Stimulated activated effector memory CD8-positive, alpha-beta T cell treated with anti-CD3 and anti-CD28 coated beads, Interleukin-12 subunit alpha, Interleukin-12 subunit beta, amount 100 ng/mL, for 72 hours (primary cell): ENCODE measurements at regions not wholly inside any gene's neighbourhood (a gene's known extent, or its start where the extent isn't known, plus 50 kb on each side); places are given as distances from the start of the nearest gene placed in this dataset.
"Not testable (repeated sequence)": the region's sequence is repeated elsewhere in the genome, so short reads cannot be mapped to it uniquely, and the experiment has no call there.

ENCODE experiments used
- ATAC-seq: fragments of 150-1000 bp; cut with Tn5 transposase; 2 replicates; pipeline ENCODE4 v1.10.0; 2021
- DNase-seq, 2 donors: peaks; one replicate each; pipeline ENCODE4 v3.0.0; 2021 to 2022; ENCODE audit warnings: low spot score in 2 of 2
- H3K27ac Mint-ChIP-seq: one replicate; pipeline ENCODE4 v1.8.0; 2022; ENCODE audit warnings: mild to moderate bottlenecking, mixed read lengths
- H3K36me3 Mint-ChIP-seq: one replicate; pipeline ENCODE4 v1.8.0; 2022; ENCODE audit warnings: mild to moderate bottlenecking, mixed read lengths
- H3K4me1 Mint-ChIP-seq: one replicate; pipeline ENCODE4 v1.8.0; 2022; ENCODE audit warnings: mixed read lengths
- H3K4me3 Mint-ChIP-seq: one replicate; pipeline ENCODE4 v1.8.0; 2022; ENCODE audit warnings: mild to moderate bottlenecking, mixed read lengths
- H3K9me3 Mint-ChIP-seq: one replicate; pipeline ENCODE4 v1.8.0; 2022; ENCODE audit warnings: mixed read lengths

GRCh38 chr11:130673698-130674097 lies 225.3 kb downstream of the ADAMTS15 start:
- Mint-ChIP-seq H3K9me3 (peaks cover 1% of the 10 kb centered on the region), H3K36me3 (no peaks in the 10 kb centered on the region), H3K27ac (no peak overlapping the region), H3K4me3 (no peak overlapping the region), H3K4me1 (no peaks in the 10 kb centered on the region)
- DNase-seq (no peak), ATAC-seq (peak; percentile 34)

GRCh38 chr11:130674686-130675308 lies 226.4 kb downstream of the ADAMTS15 start:
- no peak for DNase-seq
- no peak overlapping the region for H3K4me3 Mint-ChIP-seq
- no peaks in the 10 kb centered on the region for H3K36me3 Mint-ChIP-seq
- no peak overlapping the region for H3K27ac Mint-ChIP-seq
- H3K9me3 Mint-ChIP-seq = peaks cover 10% of the 10 kb centered on the region
- no peak for ATAC-seq
- H3K4me1 Mint-ChIP-seq = no peaks in the 10 kb centered on the region

DNA sequence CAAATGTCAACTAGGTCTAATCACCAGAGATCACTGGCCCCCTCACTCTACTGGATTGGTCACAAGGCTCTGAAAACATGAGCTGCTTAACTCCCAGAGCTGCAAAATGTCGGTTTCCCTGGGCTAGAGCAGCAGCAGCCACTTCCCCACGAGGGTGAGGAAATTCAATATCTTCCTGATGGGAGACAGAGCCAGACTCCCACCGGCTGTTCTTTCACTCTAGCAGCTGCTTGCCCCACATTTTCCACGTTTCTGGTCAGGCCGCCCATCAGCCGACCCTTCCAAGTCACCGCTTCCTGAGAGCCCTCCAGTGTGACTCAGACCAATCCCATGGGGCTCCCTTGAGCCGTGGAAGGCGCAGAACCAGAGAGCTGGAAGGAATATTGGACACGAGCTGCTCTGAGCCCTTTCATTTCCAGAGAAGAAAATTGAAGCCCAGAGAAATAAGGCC lies 227.0 kb downstream of the ADAMTS15 start:
- H3K27ac Mint-ChIP-seq = no peak overlapping the region
- no peak for ATAC-seq
- H3K36me3 Mint-ChIP-seq = no peaks in the 10 kb centered on the region

DNA sequence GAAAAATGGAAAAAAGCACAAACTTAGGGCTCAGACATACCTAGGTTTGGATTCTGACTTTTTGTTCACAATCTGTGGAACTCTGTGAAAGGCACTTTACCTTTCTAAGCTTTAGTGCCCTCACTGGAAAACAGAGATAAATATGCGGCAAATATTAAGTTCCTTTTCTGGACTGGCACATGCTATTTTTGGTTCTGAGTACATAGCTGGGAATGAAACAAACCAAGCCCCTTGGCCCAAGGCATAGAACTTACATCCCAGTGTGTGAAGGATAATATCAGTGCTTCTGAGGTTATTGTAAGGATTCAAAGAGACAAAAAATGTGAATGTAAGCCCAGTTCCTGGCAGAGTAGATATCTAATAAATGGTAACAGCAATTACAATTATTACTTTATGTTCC lies 227.5 kb downstream of the ADAMTS15 start:
- no peak for ATAC-seq
- no peaks in the 10 kb centered on the region for H3K4me1 Mint-ChIP-seq
- no peak overlapping the region for H3K27ac Mint-ChIP-seq

More for the DNA sequence above, 227.0 kb downstream of the ADAMTS15 start:
- H3K9me3 Mint-ChIP-seq = peaks cover 12% of the 10 kb centered on the region
- DNase-seq = no peak
- H3K4me1 Mint-ChIP-seq = no peaks in the 10 kb centered on the region
- no peak overlapping the region for H3K4me3 Mint-ChIP-seq

GRCh38 chr11:130677486-130678153 lies 229.2 kb downstream of the ADAMTS15 start:
- ATAC-seq (no peak), DNase-seq (no peak)
- Mint-ChIP-seq H3K36me3 (no peaks in the 10 kb centered on the region), H3K9me3 (peaks cover 14% of the 10 kb centered on the region), H3K27ac (no peak overlapping the region), H3K4me1 (no peaks in the 10 kb centered on the region), H3K4me3 (no peak overlapping the region)

More for the DNA sequence above, 227.5 kb downstream of the ADAMTS15 start:
- DNase-seq = no peak
- H3K36me3 Mint-ChIP-seq = no peaks in the 10 kb centered on the region
- H3K4me3 Mint-ChIP-seq = no peak overlapping the region
- peaks cover 14% of the 10 kb centered on the region for H3K9me3 Mint-ChIP-seq

- Mint-ChIP-seq H3K4me3 (no peak overlapping the region), H3K9me3 (peaks cover 14% of the 10 kb centered on the region), H3K4me1 (no peaks in the 10 kb centered on the region), H3K27ac (no peak overlapping the region), H3K36me3 (no peaks in the 10 kb centered on the region)
- DNase-seq (no peak), ATAC-seq (no peak)
Observed at GRCh38 chr11:130679247-130679646, 230.8 kb downstream of the ADAMTS15 start.

DNA sequence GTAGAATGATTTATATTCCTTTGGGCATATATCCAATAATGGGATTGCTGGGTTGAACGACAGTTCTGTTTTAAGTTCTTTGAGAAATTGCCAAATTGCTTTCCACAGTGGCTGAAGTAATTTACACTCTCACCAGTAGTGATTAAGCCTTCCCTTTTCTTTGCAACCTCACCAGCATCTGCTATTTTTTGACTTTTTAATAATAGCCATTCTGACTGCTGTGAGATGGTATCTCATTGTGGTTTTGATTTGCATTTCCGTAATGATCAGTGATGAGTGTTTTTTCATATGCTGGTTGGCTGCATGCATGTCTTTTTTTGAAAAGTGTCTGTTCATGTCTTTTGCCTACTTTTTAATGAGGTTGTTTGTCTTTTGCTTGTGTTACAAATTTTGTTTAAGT lies 233.8 kb downstream of the SNX19 start:
- ATAC-seq = not testable (repeated sequence)

DNA sequence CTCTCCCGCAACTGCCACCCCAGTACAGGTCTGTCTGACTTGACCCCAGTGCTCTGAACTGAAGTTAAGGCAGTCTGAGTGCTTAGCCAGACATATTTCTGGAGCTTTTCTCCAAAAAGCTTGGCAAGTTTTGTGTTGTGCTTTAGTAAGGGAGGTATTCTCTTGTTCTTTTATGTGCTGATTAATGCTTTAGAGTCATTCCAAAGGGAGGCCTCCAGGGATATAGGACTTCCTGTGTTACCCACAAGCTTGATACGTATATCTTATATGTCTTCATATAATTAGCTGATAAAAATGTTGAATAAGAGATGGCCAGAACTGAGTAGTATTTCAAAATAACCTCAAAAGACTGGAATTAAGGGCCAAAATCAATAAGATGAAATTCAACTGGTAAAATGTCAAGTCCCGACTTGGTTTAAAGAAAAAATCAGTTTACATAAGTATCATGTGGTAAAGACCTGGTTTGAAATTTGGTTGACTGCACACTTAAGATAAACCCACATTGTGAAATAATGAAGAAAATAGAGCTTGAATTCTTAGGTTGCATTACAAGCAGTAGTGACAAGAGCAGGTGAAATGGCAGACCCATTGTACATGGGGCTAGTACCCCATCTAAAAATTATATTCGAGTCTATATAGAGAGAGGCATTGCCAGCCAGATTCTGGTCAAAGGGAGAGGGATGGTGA lies 226.9 kb downstream of the SNX19 start:
- no peak overlapping the region for H3K27ac Mint-ChIP-seq

More for the DNA sequence above, 233.8 kb downstream of the SNX19 start:
- not testable (repeated sequence) for H3K27ac Mint-ChIP-seq, H3K36me3 Mint-ChIP-seq, DNase-seq, H3K4me1 Mint-ChIP-seq, H3K4me3 Mint-ChIP-seq
- H3K9me3 Mint-ChIP-seq = peaks cover 14% of the 10 kb centered on the region

GRCh38 chr11:130691581-130691980 lies 224.7 kb downstream of the SNX19 start:
- no peaks in the 10 kb centered on the region for H3K36me3 Mint-ChIP-seq
- ATAC-seq (no peak), DNase-seq (no peak)
- H3K9me3 Mint-ChIP-seq = no peaks in the 10 kb centered on the region
- H3K4me1 Mint-ChIP-seq = no peaks in the 10 kb centered on the region
- H3K4me3 Mint-ChIP-seq = no peak overlapping the region
- H3K27ac Mint-ChIP-seq = no peak overlapping the region

More for the DNA sequence above, 226.9 kb downstream of the SNX19 start:
- H3K9me3 Mint-ChIP-seq = no peaks in the 10 kb centered on the region
- H3K4me3 Mint-ChIP-seq = no peak overlapping the region
- ATAC-seq (no peak), DNase-seq (no peak)
- H3K36me3 Mint-ChIP-seq = no peaks in the 10 kb centered on the region
- H3K4me1 Mint-ChIP-seq = no peaks in the 10 kb centered on the region

DNA sequence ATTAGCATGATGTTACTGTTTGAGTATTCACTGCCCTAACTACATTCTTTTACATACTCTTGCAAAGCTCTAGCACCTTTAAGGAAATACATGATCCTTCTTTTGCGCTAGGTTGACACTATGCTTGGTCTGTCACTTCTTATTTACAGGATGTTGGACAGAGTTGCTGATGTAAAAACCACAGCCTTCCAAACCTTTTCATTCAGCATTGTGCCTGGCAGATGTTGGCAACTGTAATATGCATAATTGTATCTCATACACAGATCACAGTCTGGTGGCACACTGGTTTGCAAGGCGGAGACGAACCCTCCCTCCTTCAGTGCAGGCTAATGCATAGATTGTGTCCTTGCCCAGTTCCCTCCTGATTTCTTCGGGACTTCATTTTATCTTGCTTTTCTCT lies 224.1 kb downstream of the SNX19 start:
- DNase-seq (no peak), ATAC-seq (no peak)
- Mint-ChIP-seq H3K4me1 (no peaks in the 10 kb centered on the region), H3K9me3 (no peaks in the 10 kb centered on the region), H3K27ac (no peak overlapping the region), H3K4me3 (no peak overlapping the region), H3K36me3 (no peaks in the 10 kb centered on the region)

GRCh38 chr11:130693543-130693942 lies 222.7 kb downstream of the SNX19 start:
- ATAC-seq (no peak), DNase-seq (no peak)
- Mint-ChIP-seq H3K4me3 (no peak overlapping the region), H3K9me3 (no peaks in the 10 kb centered on the region), H3K4me1 (no peaks in the 10 kb centered on the region), H3K27ac (no peak overlapping the region), H3K36me3 (no peaks in the 10 kb centered on the region)

- Mint-ChIP-seq H3K4me1 (no peaks in the 10 kb centered on the region), H3K4me3 (no peak overlapping the region), H3K9me3 (no peaks in the 10 kb centered on the region), H3K36me3 (no peaks in the 10 kb centered on the region), H3K27ac (no peak overlapping the region)
- ATAC-seq (no peak), DNase-seq (no peak)
Observed at GRCh38 chr11:130694488-130695045, 221.7 kb downstream of the SNX19 start.

- Mint-ChIP-seq H3K9me3 (no peaks in the 10 kb centered on the region), H3K27ac (no peak overlapping the region), H3K4me1 (no peaks in the 10 kb centered on the region), H3K4me3 (no peak overlapping the region), H3K36me3 (no peaks in the 10 kb centered on the region)
- DNase-seq (no peak), ATAC-seq (no peak)
Observed at GRCh38 chr11:130698174-130698573, 218.1 kb downstream of the SNX19 start.

DNA sequence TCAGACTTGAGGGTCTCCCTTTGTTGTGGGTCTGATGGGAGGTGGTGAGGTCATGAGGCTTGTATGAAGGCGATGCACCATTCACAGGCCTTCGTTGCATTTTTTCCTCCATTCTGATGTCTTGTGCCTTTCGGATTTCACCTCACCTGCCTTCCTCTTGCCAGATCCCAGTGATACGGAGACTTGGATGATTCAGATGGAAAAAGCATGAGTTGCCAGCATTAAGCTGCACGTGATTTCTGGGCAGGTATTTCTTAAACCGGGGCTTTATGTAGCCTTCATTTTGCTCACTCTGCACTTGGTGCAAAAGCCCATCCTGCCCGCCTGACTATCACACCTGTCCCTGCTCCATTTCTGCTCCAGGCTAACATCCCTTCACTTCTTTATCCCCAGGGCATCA lies 216.7 kb downstream of the SNX19 start:
- Mint-ChIP-seq H3K4me3 (no peak overlapping the region), H3K4me1 (no peaks in the 10 kb centered on the region), H3K36me3 (no peaks in the 10 kb centered on the region), H3K9me3 (no peaks in the 10 kb centered on the region), H3K27ac (no peak overlapping the region)
- ATAC-seq (no peak), DNase-seq (no peak)

GRCh38 chr11:130700092-130700491 lies 216.2 kb downstream of the SNX19 start:
- H3K36me3 Mint-ChIP-seq = no peaks in the 10 kb centered on the region
- no peak for DNase-seq
- H3K4me1 Mint-ChIP-seq = no peaks in the 10 kb centered on the region
- no peak for ATAC-seq
- no peak overlapping the region for H3K4me3 Mint-ChIP-seq
- no peak overlapping the region for H3K27ac Mint-ChIP-seq
- H3K9me3 Mint-ChIP-seq = no peaks in the 10 kb centered on the region
